Ishikawa (cell line): ENCODE measurements at regions not wholly inside any gene's neighbourhood (a gene's known extent, or its start where the extent isn't known, plus 50 kb on each side); places are given as distances from the start of the nearest gene placed in this dataset.

Experiments
- CEBPB ChIP-seq: IDR thresholded peaks from 2 replicates; pipeline ENCODE4 v1.6.1; 2012
- CREB1 ChIP-seq: IDR thresholded peaks from 2 replicates; pipeline ENCODE4 v1.6.1; 2012; ENCODE audit warnings: low read depth
- EGR1 ChIP-seq: IDR thresholded peaks from 2 replicates; pipeline ENCODE4 v1.6.1; 2012
- EP300 ChIP-seq: IDR thresholded peaks from 2 replicates; pipeline ENCODE4 v1.6.1; 2012; ENCODE audit warnings: borderline replicate concordance
- FOXM1 ChIP-seq: IDR thresholded peaks from 2 replicates; pipeline ENCODE4 v1.6.1; 2012; ENCODE audit warnings: low read depth, borderline replicate concordance
- MAX ChIP-seq: IDR thresholded peaks from 2 replicates; pipeline ENCODE4 v1.6.1; 2012
- NFIC ChIP-seq: IDR thresholded peaks from 2 replicates; pipeline ENCODE4 v1.6.1; 2012
- RAD21 ChIP-seq: IDR thresholded peaks from 2 replicates; pipeline ENCODE4 v1.6.1; 2012; ENCODE audit warnings: low read depth
- REST ChIP-seq: IDR thresholded peaks from 2 replicates; pipeline ENCODE4 v1.6.1; 2012; ENCODE audit warnings: low read depth, mild to moderate bottlenecking
- TAF1 ChIP-seq: IDR thresholded peaks from 2 replicates; pipeline ENCODE4 v1.6.1; 2012; ENCODE audit warnings: low read depth, mild to moderate bottlenecking
- TCF12 ChIP-seq: IDR thresholded peaks from 2 replicates; pipeline ENCODE4 v1.6.1; 2012; ENCODE audit warnings: low read depth
- TEAD4 ChIP-seq: IDR thresholded peaks from 2 replicates; pipeline ENCODE4 v1.6.1; 2012
- USF1 ChIP-seq: IDR thresholded peaks from 2 replicates; pipeline ENCODE4 v1.6.1; 2012
- YY1 ChIP-seq: IDR thresholded peaks from 2 replicates; pipeline ENCODE4 v1.6.1; 2012; ENCODE audit warnings: low read depth
- ZBTB7A ChIP-seq: IDR thresholded peaks from 2 replicates; pipeline ENCODE4 v1.6.1; 2012; ENCODE audit warnings: low read depth

GRCh38 chr1:168906367-168906766 lies 177.4 kb upstream of the DPT start:
- TF ChIP-seq EGR1 (no peak), RAD21 (no peak), FOXM1 (no peak), EP300 (no peak), TCF12 (no peak), TEAD4 (no peak), TAF1 (no peak), USF1 (no peak), CEBPB (no peak), MAX (no peak), ZBTB7A (no peak), YY1 (no peak), NFIC (no peak), CREB1 (no peak), REST (no peak)

GRCh38 chr1:168907053-168907452 lies 178.0 kb upstream of the DPT start:
- TF ChIP-seq EGR1, result no peak
- no peak for TF ChIP-seq USF1
- TF ChIP-seq CREB1, result no peak
- TF ChIP-seq NFIC, result no peak
- TF ChIP-seq ZBTB7A, result no peak
- TF ChIP-seq RAD21, result no peak
- TF ChIP-seq TAF1, result no peak
- TF ChIP-seq EP300, result no peak

- no peak for TF ChIP-seq ZBTB7A
- TF ChIP-seq RAD21, result no peak
- TF ChIP-seq FOXM1, result no peak
- TF ChIP-seq TCF12, result no peak
- TF ChIP-seq USF1, result no peak
- TF ChIP-seq EGR1, result no peak
- no peak for TF ChIP-seq MAX
- no peak for TF ChIP-seq CREB1
- no peak for TF ChIP-seq CEBPB
- TF ChIP-seq TEAD4, result no peak
- no peak for TF ChIP-seq REST
- no peak for TF ChIP-seq EP300
- TF ChIP-seq NFIC, result no peak
- no peak for TF ChIP-seq YY1
- TF ChIP-seq TAF1, result no peak
Observed at GRCh38 chr1:168907786-168908348, 178.9 kb upstream of the DPT start.

GRCh38 chr1:168910403-168910802 lies 181.4 kb upstream of the DPT start:
- TF ChIP-seq FOXM1 (no peak), MAX (no peak), EGR1 (no peak), ZBTB7A (no peak), NFIC (no peak), CEBPB (no peak), RAD21 (no peak), TAF1 (no peak), TEAD4 (no peak), CREB1 (no peak), TCF12 (no peak), EP300 (no peak), USF1 (no peak), YY1 (no peak), REST (no peak)
